GM21576 (cell line): ENCODE measurements at regions not wholly inside any gene's neighbourhood (a gene's known extent, or its start where the extent isn't known, plus 50 kb on each side); places are given as distances from the start of the nearest gene placed in this dataset.
"Not testable (repeated sequence)": the region's sequence is repeated elsewhere in the genome, so short reads cannot be mapped to it uniquely, and the experiment has no call there.

ENCODE experiments used
- ATAC-seq: cut with Tn5 transposase; IDR thresholded peaks from one replicate; pipeline ENCODE4 v1.9.1; 2021; ENCODE audit warnings: mild to moderate bottlenecking, moderate library complexity; ENCODE audit not compliant: unreplicated experiment

- no peak for ATAC-seq
Measured at GRCh38 chr12:103011974-103012763, 54.7 kb downstream of the ASCL1 start.

GRCh38 chr12:103012884-103013283 is 55.4 kb downstream of the ASCL1 start:
- no peak for ATAC-seq

DNA sequence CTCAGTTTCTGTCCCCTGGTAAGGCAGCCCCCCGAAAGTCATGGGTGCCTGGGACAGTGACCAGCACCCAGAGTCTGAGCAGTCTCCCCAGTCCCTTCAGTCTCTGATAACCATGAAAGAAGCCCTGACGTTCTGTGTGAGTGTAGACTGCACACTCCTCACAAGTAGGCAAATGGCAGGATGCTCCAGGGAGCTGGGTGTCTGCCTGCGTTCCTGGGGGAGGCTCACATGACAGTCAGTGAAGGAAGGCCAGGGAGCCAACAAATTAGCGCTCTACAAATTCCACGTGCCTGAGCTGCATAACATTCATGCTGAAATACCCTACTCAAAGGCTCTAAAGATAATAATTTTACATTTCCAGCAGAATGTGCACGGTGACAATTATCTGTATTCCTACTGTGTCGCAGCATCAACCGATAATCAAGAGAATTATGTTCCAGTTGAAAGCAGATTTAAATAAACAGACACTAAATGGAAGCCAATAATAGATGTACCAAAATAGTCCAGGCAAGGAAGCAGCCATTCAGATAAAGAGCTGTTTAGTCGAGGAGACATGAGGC is 56.3 kb downstream of the ASCL1 start:
- no peak for ATAC-seq

GRCh38 chr12:103016381-103016780 is 58.9 kb downstream of the ASCL1 start:
- ATAC-seq, result no peak

GRCh38 chr12:103020839-103021238 is 63.4 kb downstream of the ASCL1 start:
- peak; percentile 58 for ATAC-seq

DNA sequence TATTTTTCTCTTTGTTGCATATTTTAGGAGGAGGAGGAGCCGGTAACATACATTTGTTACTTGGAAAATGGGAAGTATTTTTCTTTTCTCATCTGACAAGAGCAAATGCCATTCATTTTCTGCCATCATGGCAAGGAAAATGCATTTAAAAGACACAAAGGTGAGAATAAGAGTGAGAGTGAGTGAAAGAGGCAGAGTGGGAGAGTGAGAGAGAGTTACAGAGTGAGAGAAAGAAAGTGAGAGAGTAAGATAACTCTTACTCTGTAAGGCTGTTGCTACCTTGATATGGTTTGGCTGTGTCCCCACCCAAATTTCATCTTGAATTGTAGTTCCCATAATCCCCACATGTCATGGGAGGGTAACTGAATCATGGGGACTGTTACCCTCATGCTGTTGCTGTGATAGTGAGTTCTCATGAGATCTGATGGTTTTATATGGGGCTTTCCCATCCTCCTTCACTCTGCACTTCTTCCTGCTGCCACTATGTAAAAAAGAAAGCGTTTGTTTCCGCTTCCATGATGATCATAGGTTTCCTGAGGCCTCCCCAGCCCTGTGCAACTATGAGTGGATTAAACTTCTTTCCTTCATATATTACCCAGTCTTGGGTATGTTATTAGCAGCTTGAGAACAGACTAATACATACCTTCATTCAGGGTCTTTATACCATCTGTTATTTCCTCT is 64.2 kb downstream of the ASCL1 start:
- ATAC-seq, result no peak

- ATAC-seq, result no peak
Measured at GRCh38 chr12:103024650-103025049, 67.2 kb downstream of the ASCL1 start.

GRCh38 chr12:103026643-103027042 is 69.2 kb downstream of the ASCL1 start:
- ATAC-seq, result not testable (repeated sequence)

DNA sequence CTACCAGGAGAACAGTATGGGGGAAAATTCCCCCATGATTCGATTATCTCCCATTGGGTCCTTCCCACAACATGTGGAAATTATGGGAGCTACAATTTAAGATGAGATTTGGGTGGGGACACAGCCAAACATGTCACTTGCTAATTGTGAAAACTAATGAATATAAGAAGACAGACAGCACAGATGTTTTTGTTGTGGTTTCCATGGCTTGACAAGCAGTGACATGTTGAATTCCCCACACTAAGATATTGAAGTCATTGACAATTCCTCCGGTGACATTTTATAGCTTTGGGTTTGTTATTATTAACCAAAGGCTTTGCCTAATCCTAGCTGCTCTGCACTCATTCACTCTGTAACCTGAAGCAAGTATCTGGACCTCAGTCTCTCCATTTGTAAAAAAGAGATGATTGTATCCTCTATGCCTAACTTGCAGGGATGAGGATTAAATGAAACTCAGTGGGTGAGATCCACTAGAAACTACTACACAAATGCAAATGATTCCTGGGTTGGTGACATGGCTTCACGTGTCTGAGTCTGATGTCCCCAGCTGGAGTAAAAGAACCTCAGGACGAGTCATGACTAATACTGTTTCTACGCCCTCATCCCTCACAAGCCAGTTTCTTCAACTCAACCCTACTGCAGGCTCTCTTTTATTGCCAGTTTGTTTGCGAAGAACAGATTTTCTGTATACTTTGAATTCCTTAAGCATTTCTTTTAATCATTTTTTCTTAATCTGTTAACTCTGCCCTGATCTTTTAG is 71.6 kb downstream of the ASCL1 start:
- ATAC-seq, result no peak

GRCh38 chr12:103036581-103037214 is 79.2 kb downstream of the ASCL1 start:
- ATAC-seq, result no peak

DNA sequence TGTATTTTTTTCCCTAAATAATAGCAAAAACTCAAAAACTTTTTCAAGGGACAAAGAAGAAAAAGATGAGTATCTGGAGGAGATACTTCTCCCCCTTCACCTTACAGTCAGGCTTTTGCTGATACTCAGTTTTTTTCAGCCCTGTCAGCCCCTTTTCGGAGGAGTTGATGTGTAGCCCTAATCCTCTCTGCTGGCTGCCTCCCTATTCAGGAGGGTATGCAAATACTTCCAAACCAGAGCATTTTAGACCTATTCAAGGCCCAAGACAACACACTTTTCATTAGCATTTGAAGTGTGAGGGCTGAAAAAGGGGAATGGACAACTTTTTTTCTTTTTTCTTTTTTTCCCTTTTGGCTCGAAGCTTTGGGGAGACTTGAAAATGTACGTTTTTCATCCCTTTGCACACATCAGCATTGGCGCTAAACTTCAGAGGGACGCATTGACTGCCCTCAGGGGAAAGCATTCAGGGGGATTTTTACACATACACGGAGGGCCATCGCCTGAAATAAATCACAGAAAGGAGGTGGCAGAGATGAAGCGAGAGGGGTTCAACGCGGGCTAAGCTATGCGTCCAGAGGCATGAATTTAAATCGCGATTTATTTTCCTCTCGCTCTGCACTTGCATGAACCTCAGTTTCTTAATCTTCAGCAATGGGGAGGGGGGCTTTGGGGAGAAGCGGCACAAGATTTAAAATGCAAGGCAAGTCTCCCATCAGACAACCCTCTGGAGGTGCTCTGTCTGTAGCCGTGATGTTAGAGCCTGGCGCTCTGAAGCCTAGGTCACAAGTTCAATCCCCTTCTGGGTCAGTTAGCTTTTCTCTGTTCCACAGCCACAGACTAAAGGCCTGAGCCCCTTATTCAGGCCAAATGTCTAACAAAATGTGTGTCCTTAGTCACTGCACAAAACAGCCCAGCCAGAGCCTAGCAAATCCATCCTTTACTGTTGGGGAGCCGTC is 86.3 kb downstream of the ASCL1 start:
- no peak for ATAC-seq

DNA sequence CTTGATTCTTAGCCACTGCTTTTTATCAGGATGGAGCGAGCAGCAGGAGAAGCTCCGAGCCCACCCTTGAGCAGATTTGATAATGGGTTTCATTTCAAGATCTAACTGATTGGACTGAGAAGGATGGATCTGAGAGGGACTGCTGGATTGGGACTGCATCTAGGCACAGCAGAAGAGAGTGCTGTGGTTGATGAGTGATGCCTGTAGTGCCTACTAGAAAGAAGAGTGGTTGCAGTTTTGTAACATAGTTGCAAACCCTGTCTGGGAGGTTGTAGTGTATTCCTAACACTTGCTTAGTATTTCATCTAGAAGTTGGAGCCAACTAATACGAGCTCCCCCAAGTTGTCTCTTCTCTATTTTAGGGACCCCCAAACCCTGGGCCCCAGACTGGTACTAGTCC is 88.7 kb downstream of the ASCL1 start:
- no peak for ATAC-seq

DNA sequence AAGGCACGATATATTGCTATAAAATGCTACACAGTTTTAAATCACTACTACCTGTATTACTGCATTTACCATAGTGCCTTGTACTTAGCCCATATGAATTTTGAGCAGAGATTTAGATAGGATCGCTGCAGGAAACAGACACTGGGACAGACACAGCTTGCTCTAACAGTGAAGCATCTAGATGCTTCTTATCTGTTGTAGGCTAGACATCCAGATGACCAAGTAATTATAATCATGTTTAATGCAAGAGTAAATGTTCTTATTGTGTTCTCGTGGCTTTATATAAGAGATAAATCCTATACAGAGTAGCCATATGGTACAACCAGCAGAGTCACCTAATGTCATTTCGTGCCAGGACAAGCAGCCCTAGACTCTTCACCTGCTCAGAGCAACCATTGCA is 92.8 kb downstream of the ASCL1 start:
- no peak for ATAC-seq

DNA sequence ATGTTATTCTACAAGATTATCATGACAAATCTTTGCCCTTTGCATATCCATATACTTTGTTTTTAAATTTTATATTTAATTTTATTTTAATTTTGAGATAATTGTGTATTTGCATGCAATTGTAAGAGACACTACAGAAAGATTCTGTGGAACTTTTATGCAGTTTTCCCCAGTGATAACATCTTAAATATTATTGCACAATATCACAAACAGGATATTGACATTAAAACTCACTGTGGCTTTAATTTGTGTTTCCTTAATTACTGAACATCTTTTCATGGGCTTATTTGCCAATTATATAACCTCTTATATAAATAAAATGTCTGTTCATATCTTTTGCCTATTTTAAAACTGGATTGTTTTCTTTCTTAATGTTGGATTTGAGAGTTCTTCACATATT is 95.6 kb downstream of the ASCL1 start:
- ATAC-seq, result no peak

- ATAC-seq, result no peak
Measured at GRCh38 chr12:103073630-103074029, 116.2 kb downstream of the ASCL1 start.

DNA sequence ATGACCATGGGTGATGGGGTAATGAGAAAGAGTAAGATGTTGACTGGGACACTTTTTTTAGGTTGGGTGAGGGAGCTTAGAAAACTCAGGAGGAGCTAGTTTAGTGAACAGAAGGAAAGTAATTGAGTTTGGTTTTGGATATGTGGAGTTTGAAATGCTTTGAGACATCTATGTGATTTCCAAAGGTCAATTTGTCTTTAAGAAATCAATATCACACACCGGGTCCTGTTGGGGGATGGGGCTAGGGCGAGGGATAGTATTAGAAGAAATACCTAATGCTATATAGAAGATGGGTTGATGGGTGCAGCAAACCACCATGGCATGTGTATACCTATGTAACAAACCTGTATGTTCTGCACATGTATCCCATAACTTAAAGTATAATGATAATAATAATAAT is 118.4 kb downstream of the ASCL1 start:
- ATAC-seq, result no peak

GRCh38 chr12:103077108-103077773 is 119.8 kb downstream of the ASCL1 start:
- no peak for ATAC-seq

DNA sequence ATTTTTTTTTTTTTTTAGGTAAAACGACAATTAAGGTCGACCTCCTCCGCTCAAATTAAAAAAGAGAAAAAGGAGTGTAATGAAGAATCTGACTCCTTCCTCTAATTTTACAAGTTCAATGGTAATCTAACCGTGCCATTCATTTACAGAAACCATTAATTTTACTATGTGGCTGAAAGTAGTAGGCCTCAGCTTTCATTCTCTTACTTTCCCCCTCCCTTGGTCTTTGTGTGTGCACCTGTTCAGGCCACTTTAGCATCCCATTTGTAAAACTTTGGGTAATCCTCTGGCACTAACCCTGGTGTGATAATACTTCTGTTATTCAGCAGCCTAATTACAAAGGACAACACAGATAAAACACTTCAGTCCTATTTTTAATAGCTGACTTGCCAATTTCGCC is 128.1 kb downstream of the ASCL1 start:
- no peak for ATAC-seq

DNA sequence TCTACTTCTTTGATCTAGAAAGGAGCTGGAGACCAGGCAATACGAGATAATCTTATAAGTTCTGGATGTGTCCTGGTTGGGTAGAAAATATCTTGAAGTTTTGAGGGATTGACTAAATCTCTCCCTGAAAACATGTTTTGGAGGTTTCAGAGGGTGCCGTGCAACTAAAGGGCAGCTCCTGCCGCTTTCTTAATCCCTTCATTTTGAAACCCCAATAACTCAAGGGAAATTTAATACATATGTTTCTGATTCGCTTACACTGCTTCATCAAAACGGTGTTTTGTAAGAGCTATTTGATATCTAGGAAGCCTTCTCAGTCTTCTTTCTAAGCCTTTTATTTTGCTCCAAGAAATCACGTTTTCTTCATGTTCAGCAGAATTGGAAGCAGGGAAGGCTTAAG is 129.0 kb downstream of the ASCL1 start:
- no peak for ATAC-seq
